ENCODE measurements at regions not wholly inside any gene's neighbourhood (a gene's known extent, or its start where the extent isn't known, plus 50 kb on each side); places are given as distances from the start of the nearest gene placed in this dataset.

GRCh38 chr4:155616117-155616516 is 50.5 kb upstream of the GUCY1A1 start:
- H3K4me3 ChIP-seq (replicated peaks; ENCODE audit: insufficient read depth, low read length), result no peak overlapping the region
- TF ChIP-seq CTCF (IDR thresholded peaks at IDR 0.05; ENCODE audit: insufficient read depth, low read length) (no peak), GABPA (IDR thresholded peaks at IDR 0.05; ENCODE audit: low read depth) (no peak), POLR2AphosphoS5 (IDR thresholded peaks at IDR 0.05; ENCODE audit: low read depth) (no peak), REST (IDR thresholded peaks at IDR 0.05; ENCODE audit: insufficient replicate concordance, low read depth) (no peak), SPI1 (IDR thresholded peaks at IDR 0.05; ENCODE audit: borderline replicate concordance, low read depth) (no peak)
- H3K27me3 ChIP-seq (ENCODE audit: insufficient read depth, poor library complexity, severe bottlenecking), result no peaks in the 10 kb centered on the region
- no peak for DNase-seq (ENCODE audit: low read depth in 1 of 2, low spot score in 1 of 2)
- H3K27ac ChIP-seq (replicated peaks), result no peak overlapping the region

- Histone ChIP-seq H3K4me3 (replicated peaks; ENCODE audit: insufficient read depth, low read length) (no peak overlapping the region), H3K27me3 (ENCODE audit: insufficient read depth, poor library complexity, severe bottlenecking) (no peaks in the 10 kb centered on the region), H3K27ac (replicated peaks) (no peak overlapping the region)
- TF ChIP-seq SPI1 (IDR thresholded peaks at IDR 0.05; ENCODE audit: borderline replicate concordance, low read depth) (no peak), CTCF (IDR thresholded peaks at IDR 0.05; ENCODE audit: insufficient read depth, low read length) (no peak), REST (IDR thresholded peaks at IDR 0.05; ENCODE audit: insufficient replicate concordance, low read depth) (no peak), GABPA (IDR thresholded peaks at IDR 0.05; ENCODE audit: low read depth) (no peak), POLR2AphosphoS5 (IDR thresholded peaks at IDR 0.05; ENCODE audit: low read depth) (no peak)
- DNase-seq (ENCODE audit: low read depth in 1 of 2, low spot score in 1 of 2), result no peak
These were observed 51.4 kb upstream of the GUCY1A1 start for GRCh38 chr4:155615081-155615887.

GRCh38 chr4:155614111-155614762 is 52.4 kb upstream of the GUCY1A1 start:
- H3K27me3 ChIP-seq (ENCODE audit: insufficient read depth, poor library complexity, severe bottlenecking), result no peaks in the 10 kb centered on the region
- no peak for DNase-seq (ENCODE audit: low read depth in 1 of 2, low spot score in 1 of 2)
- no peak overlapping the region for H3K4me3 ChIP-seq (replicated peaks; ENCODE audit: insufficient read depth, low read length)
- H3K27ac ChIP-seq (replicated peaks), result no peak overlapping the region
- no peak for TF ChIP-seq SPI1 (IDR thresholded peaks at IDR 0.05; ENCODE audit: borderline replicate concordance, low read depth)
- TF ChIP-seq POLR2AphosphoS5 (IDR thresholded peaks at IDR 0.05; ENCODE audit: low read depth), result no peak
- TF ChIP-seq CTCF (IDR thresholded peaks at IDR 0.05; ENCODE audit: insufficient read depth, low read length), result no peak
- TF ChIP-seq REST (IDR thresholded peaks at IDR 0.05; ENCODE audit: insufficient replicate concordance, low read depth), result no peak
- TF ChIP-seq GABPA (IDR thresholded peaks at IDR 0.05; ENCODE audit: low read depth), result no peak
